Glutamatergic neuron (in vitro differentiated cells): ENCODE measurements at regions not wholly inside any gene's neighbourhood (a gene's known extent, or its start where the extent isn't known, plus 50 kb on each side); places are given as distances from the start of the nearest gene placed in this dataset.
"Not testable (repeated sequence)": the region's sequence is repeated elsewhere in the genome, so short reads cannot be mapped to it uniquely, and the experiment has no call there.

Experiments
- DNase-seq: peaks from one replicate; pipeline ENCODE4 v3.0.0; 2022
- H3K27ac Mint-ChIP-seq: one replicate; pipeline ENCODE4 v1.8.0; 2020; ENCODE audit warnings: mild to moderate bottlenecking, mixed read lengths, inconsistent platforms; ENCODE audit not compliant: unreplicated experiment
- H3K27me3 Mint-ChIP-seq: one replicate; pipeline ENCODE4 v1.8.0; 2020; ENCODE audit warnings: mild to moderate bottlenecking, moderate library complexity, mixed read lengths, inconsistent platforms; ENCODE audit not compliant: unreplicated experiment
- H3K36me3 Mint-ChIP-seq: one replicate; pipeline ENCODE4 v1.8.0; 2020; ENCODE audit warnings: mild to moderate bottlenecking, mixed read lengths, inconsistent platforms; ENCODE audit not compliant: unreplicated experiment
- H3K4me1 Mint-ChIP-seq: one replicate; pipeline ENCODE4 v1.8.0; 2020; ENCODE audit warnings: mild to moderate bottlenecking, low read depth, mixed read lengths, inconsistent platforms; ENCODE audit not compliant: unreplicated experiment
- H3K4me3 Mint-ChIP-seq: one replicate; pipeline ENCODE4 v1.8.0; 2020; ENCODE audit warnings: mild to moderate bottlenecking, mixed read lengths, inconsistent platforms; ENCODE audit not compliant: unreplicated experiment
- H3K9me3 Mint-ChIP-seq: one replicate; pipeline ENCODE4 v1.8.0; 2020; ENCODE audit warnings: mild to moderate bottlenecking, moderate library complexity, mixed read lengths, inconsistent platforms; ENCODE audit not compliant: unreplicated experiment
- TF ChIP-seq, protein P1 (sequence below): fragments of 200-600 bp; sonication (generic); IDR thresholded peaks from one replicate; pipeline ENCODE4 v1.5.0; 2021; ENCODE audit not compliant: partially characterized antibody, unreplicated experiment

- H3K27ac Mint-ChIP-seq, result no peak overlapping the region
- H3K36me3 Mint-ChIP-seq, result no peaks in the 10 kb centered on the region
- H3K4me3 Mint-ChIP-seq, result no peak overlapping the region
- no peaks in the 10 kb centered on the region for H3K9me3 Mint-ChIP-seq
- no peaks in the 10 kb centered on the region for H3K4me1 Mint-ChIP-seq
- TF ChIP-seq, protein P1, sequence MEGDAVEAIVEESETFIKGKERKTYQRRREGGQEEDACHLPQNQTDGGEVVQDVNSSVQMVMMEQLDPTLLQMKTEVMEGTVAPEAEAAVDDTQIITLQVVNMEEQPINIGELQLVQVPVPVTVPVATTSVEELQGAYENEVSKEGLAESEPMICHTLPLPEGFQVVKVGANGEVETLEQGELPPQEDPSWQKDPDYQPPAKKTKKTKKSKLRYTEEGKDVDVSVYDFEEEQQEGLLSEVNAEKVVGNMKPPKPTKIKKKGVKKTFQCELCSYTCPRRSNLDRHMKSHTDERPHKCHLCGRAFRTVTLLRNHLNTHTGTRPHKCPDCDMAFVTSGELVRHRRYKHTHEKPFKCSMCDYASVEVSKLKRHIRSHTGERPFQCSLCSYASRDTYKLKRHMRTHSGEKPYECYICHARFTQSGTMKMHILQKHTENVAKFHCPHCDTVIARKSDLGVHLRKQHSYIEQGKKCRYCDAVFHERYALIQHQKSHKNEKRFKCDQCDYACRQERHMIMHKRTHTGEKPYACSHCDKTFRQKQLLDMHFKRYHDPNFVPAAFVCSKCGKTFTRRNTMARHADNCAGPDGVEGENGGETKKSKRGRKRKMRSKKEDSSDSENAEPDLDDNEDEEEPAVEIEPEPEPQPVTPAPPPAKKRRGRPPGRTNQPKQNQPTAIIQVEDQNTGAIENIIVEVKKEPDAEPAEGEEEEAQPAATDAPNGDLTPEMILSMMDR, result no peak
- no peaks in the 10 kb centered on the region for H3K27me3 Mint-ChIP-seq
- no peak for DNase-seq
Observed at GRCh38 chr5:174798551-174798951, 74.2 kb downstream of the MSX2 start.

GRCh38 chr5:174796711-174797192, 72.4 kb downstream of the MSX2 start:
- Mint-ChIP-seq H3K27ac (no peak overlapping the region), H3K9me3 (no peaks in the 10 kb centered on the region), H3K4me1 (no peaks in the 10 kb centered on the region), H3K4me3 (no peak overlapping the region), H3K27me3 (no peaks in the 10 kb centered on the region), H3K36me3 (no peaks in the 10 kb centered on the region)
- TF ChIP-seq, protein P1, result no peak
- DNase-seq, result no peak

GRCh38 chr5:174794931-174795672, 70.7 kb downstream of the MSX2 start:
- H3K27me3 Mint-ChIP-seq, result no peaks in the 10 kb centered on the region
- H3K36me3 Mint-ChIP-seq, result no peaks in the 10 kb centered on the region
- TF ChIP-seq, protein P1, result no peak
- no peak overlapping the region for H3K27ac Mint-ChIP-seq
- H3K4me3 Mint-ChIP-seq, result no peak overlapping the region
- no peak for DNase-seq
- no peaks in the 10 kb centered on the region for H3K4me1 Mint-ChIP-seq
- no peaks in the 10 kb centered on the region for H3K9me3 Mint-ChIP-seq

- H3K27ac Mint-ChIP-seq, result no peak overlapping the region
- no peaks in the 10 kb centered on the region for H3K9me3 Mint-ChIP-seq
- peak; percentile 82 for DNase-seq
- H3K4me3 Mint-ChIP-seq, result no peak overlapping the region
- no peaks in the 10 kb centered on the region for H3K36me3 Mint-ChIP-seq
- TF ChIP-seq, protein P1, result peak; percentile 88
- no peaks in the 10 kb centered on the region for H3K4me1 Mint-ChIP-seq
- H3K27me3 Mint-ChIP-seq, result no peaks in the 10 kb centered on the region
Observed at GRCh38 chr5:174793684-174794328, 69.4 kb downstream of the MSX2 start.

DNA sequence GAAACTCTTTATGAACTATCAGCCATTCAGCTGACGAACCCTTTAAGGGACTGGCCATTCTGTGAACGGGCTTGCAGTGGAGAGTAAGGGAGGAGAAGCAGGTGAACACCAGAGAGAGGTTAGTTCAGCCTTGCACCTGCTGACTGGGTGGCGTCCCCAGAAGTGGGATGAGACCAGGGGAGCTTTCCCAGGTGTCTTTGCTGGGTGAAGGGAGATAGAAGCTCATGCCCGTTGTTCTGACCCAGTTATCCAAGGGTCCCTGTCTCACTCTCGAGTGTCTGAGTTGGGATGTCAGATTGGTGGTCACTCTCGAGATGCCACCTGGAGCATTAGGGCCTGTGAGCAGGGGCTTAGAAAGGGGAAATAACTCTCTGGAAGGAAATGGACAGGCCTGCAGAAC, 68.7 kb downstream of the MSX2 start:
- no peaks in the 10 kb centered on the region for H3K36me3 Mint-ChIP-seq
- no peak for DNase-seq
- H3K4me1 Mint-ChIP-seq, result no peaks in the 10 kb centered on the region
- H3K9me3 Mint-ChIP-seq, result no peaks in the 10 kb centered on the region
- no peak overlapping the region for H3K27ac Mint-ChIP-seq
- H3K4me3 Mint-ChIP-seq, result no peak overlapping the region
- TF ChIP-seq, protein P1, result no peak
- H3K27me3 Mint-ChIP-seq, result no peaks in the 10 kb centered on the region

- not testable (repeated sequence) for H3K9me3 Mint-ChIP-seq
Observed at GRCh38 chr5:174792265-174792664, 67.9 kb downstream of the MSX2 start.

More at GRCh38 chr5:174792265-174792664, 67.9 kb downstream of the MSX2 start:
- not testable (repeated sequence) for H3K36me3 Mint-ChIP-seq, H3K27ac Mint-ChIP-seq, H3K4me3 Mint-ChIP-seq, DNase-seq, H3K27me3 Mint-ChIP-seq, H3K4me1 Mint-ChIP-seq
